Left kidney (tissue), 1 donor: ENCODE measurements at regions not wholly inside any gene's neighbourhood (a gene's known extent, or its start where the extent isn't known, plus 50 kb on each side); places are given as distances from the start of the nearest gene placed in this dataset.
A peak's percentile ranks its signal among the peaks of the same experiment; 100 is the strongest.
"Not testable (repeated sequence)": the region's sequence is repeated elsewhere in the genome, so short reads cannot be mapped to it uniquely, and the experiment has no call there.

Source experiments
- DNase-seq: peaks from one replicate; pipeline ENCODE4 v3.0.0-alpha.2; 2013

GRCh38 chr12:90499795-90500194 is 455.2 kb downstream of the CCER1 start:
- no peak for DNase-seq

GRCh38 chr12:90497923-90498545 is 456.9 kb downstream of the CCER1 start:
- DNase-seq: no peak

- no peak for DNase-seq
These were observed 464.6 kb downstream of the CCER1 start for GRCh38 chr12:90490355-90490754.

- DNase-seq: no peak
These were observed 465.8 kb downstream of the CCER1 start for GRCh38 chr12:90489141-90489540.

GRCh38 chr12:90485560-90485959 is 469.4 kb downstream of the CCER1 start:
- no peak for DNase-seq

- peak; percentile 2 for DNase-seq
These were observed 470.9 kb downstream of the CCER1 start for GRCh38 chr12:90484094-90484493.

GRCh38 chr12:90481748-90482147 is 473.2 kb downstream of the CCER1 start:
- DNase-seq: no peak

- DNase-seq: no peak
These were observed 475.7 kb downstream of the CCER1 start for GRCh38 chr12:90479237-90479636.

- DNase-seq: no peak
These were observed 481.1 kb downstream of the CCER1 start for GRCh38 chr12:90473831-90474230.

GRCh38 chr12:90460681-90461080 is 494.3 kb downstream of the CCER1 start:
- DNase-seq: no peak

GRCh38 chr12:90456248-90456647 is 498.7 kb downstream of the CCER1 start:
- no peak for DNase-seq

- DNase-seq: no peak
These were observed 499.2 kb downstream of the CCER1 start for GRCh38 chr12:90455756-90456155.

- DNase-seq: no peak
These were observed 505.4 kb downstream of the CCER1 start for GRCh38 chr12:90449611-90450010.

- not testable (repeated sequence) for DNase-seq
These were observed 511.5 kb downstream of the CCER1 start for GRCh38 chr12:90443466-90443865.

GRCh38 chr12:90441431-90441830 is 513.5 kb downstream of the CCER1 start:
- no peak for DNase-seq

GRCh38 chr12:90428881-90429280 is 526.1 kb downstream of the CCER1 start:
- no peak for DNase-seq

- no peak for DNase-seq
These were observed 526.5 kb downstream of the CCER1 start for GRCh38 chr12:90428465-90428864.

GRCh38 chr12:90423965-90424364 is 531.0 kb downstream of the CCER1 start:
- DNase-seq: no peak

- DNase-seq: no peak
These were observed 544.0 kb downstream of the CCER1 start for GRCh38 chr12:90410962-90411361.

GRCh38 chr12:90407841-90408240 is 547.1 kb downstream of the CCER1 start:
- no peak for DNase-seq

GRCh38 chr12:90404071-90404470 is 550.9 kb downstream of the CCER1 start:
- no peak for DNase-seq

- DNase-seq: no peak
These were observed 553.8 kb downstream of the CCER1 start for GRCh38 chr12:90401185-90401584.

- no peak for DNase-seq
These were observed 555.6 kb downstream of the CCER1 start for GRCh38 chr12:90399357-90399756.

GRCh38 chr12:90398285-90398836 is 556.6 kb downstream of the CCER1 start:
- no peak for DNase-seq
